ENCODE measurements at regions not wholly inside any gene's neighbourhood (a gene's known extent, or its start where the extent isn't known, plus 50 kb on each side); places are given as distances from the start of the nearest gene placed in this dataset.

DNA sequence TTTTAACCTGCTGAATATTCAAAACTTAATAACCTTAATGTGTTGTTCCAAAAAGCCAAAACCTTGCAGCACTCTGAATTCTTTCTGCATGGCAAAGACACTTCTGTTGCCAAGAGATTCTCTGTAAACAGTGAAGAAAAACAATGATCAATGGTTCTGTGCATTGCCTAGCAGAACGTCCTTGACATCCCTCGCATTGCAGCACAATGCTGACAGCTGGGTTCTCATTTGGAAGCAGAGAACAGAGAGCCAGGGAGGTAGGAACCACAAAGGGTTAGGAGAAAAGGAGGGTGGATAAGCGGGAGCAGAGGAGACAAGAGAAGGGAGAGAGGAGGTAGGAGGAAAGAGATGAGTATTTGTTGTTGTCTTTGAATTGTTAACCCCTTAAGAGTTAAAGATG is 501.1 kb downstream of the NAV3 start:
- no peak overlapping the region for H2AFZ ChIP-seq (ENCODE audit: low read depth)
- H3K9me2 ChIP-seq, result no peaks in the 10 kb centered on the region
- no peak overlapping the region for H3K4me3 ChIP-seq (ENCODE audit: low read depth in 2 of 2, low read length in 1 of 2)
- H3K9me3 ChIP-seq, result no peaks in the 10 kb centered on the region
- no peaks in the 10 kb centered on the region for H3K79me2 ChIP-seq (ENCODE audit: insufficient read depth)
- no peaks in the 10 kb centered on the region for H4K20me1 ChIP-seq (ENCODE audit: insufficient read depth)
- no peak overlapping the region for H3K27ac ChIP-seq (ENCODE audit: low read depth in 2 of 2, low read length in 1 of 2)
- no peaks in the 10 kb centered on the region for H3K36me3 ChIP-seq (replicated peaks in 1 of 2; ENCODE audit: control insufficient read depth in 1 of 2, insufficient read depth in 2 of 2, low read length in 1 of 2)
- no peaks in the 10 kb centered on the region for H3K4me1 ChIP-seq (ENCODE audit: control insufficient read depth in 1 of 2, insufficient read depth in 2 of 2, low read depth in 1 of 2, low read length in 1 of 2)
- ChIA-PET CTCF (no interaction called here), POLR2A (no interaction called here)
- no peak for DNase-seq
- H3K4me2 ChIP-seq, result no peak overlapping the region
- no peak for TF ChIP-seq RFX5 (IDR thresholded peaks at IDR 0.05; ENCODE audit: low read length)
- no peak for TF ChIP-seq MXI1 (IDR thresholded peaks at IDR 0.05; ENCODE audit: low read depth, low read length)
- TF ChIP-seq TEAD4 (IDR thresholded peaks at IDR 0.05; ENCODE audit: borderline replicate concordance, insufficient read depth), result no peak
- TF ChIP-seq FOSL2 (IDR thresholded peaks at IDR 0.05; ENCODE audit: borderline replicate concordance, low read depth), result no peak
- no peak for TF ChIP-seq RAD21 (IDR thresholded peaks at IDR 0.05; ENCODE audit: low read length)
- TF ChIP-seq YY1 (IDR thresholded peaks at IDR 0.05; ENCODE audit: low read depth), result no peak
- WGBS (ENCODE audit: low lambda C conversion rate), result 79% methylated on average over 3 of the region's 3 CpGs
- no peaks in the 10 kb centered on the region for H3F3A ChIP-seq (replicated peaks; ENCODE audit: insufficient read depth)
- no peak overlapping the region for H3K9ac ChIP-seq
- H3K27me3 ChIP-seq (ENCODE audit: insufficient read depth), result no peaks in the 10 kb centered on the region

DNA sequence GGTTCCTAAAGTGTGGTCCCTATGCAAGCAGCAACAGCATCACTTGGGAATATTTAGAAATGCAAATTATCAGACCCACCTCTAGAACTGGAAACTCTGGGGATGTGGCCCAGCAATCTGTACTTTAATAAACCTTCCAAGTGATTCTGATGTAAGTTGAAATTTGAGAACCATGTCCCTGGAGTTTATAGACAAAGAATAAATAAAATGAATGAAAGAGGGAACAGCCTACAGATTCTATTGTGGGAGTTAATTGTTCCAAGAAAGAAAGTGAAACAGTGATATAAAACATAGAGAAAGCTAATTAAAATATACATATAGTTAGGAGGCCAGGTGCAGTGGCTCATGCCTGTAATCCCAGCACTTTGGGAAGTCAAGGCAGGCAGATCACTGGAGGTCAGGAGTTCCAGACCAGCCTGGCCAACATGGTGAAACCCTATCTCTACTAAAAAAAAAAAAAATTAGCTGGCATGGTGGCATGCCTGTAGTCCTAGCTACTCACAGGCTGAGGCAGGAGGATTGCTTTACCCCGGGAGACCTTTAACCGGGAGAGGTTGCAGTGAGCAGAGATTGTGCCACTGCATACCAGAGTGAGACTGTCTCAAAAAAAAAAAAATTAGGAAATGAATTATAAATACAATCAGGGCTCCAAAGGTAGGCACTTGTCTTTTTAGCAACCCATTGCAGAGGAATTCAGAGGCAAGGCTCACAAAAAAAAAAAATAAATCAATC is 507.5 kb downstream of the NAV3 start:
- Histone ChIP-seq H3K36me3 (replicated peaks in 1 of 2; ENCODE audit: control insufficient read depth in 1 of 2, insufficient read depth in 2 of 2, low read length in 1 of 2) (no peaks in the 10 kb centered on the region), H3K9ac (no peak overlapping the region), H4K20me1 (ENCODE audit: insufficient read depth) (no peaks in the 10 kb centered on the region), H3K9me3 (no peaks in the 10 kb centered on the region), H3K4me3 (ENCODE audit: low read depth in 2 of 2, low read length in 1 of 2) (no peak overlapping the region), H3K27me3 (ENCODE audit: insufficient read depth) (no peaks in the 10 kb centered on the region), H3K27ac (ENCODE audit: low read depth in 2 of 2, low read length in 1 of 2) (no peak overlapping the region), H2AFZ (ENCODE audit: low read depth) (no peak overlapping the region), H3K4me2 (no peak overlapping the region), H3K79me2 (ENCODE audit: insufficient read depth) (no peaks in the 10 kb centered on the region), H3K4me1 (ENCODE audit: control insufficient read depth in 1 of 2, insufficient read depth in 2 of 2, low read depth in 1 of 2, low read length in 1 of 2) (no peaks in the 10 kb centered on the region), H3K9me2 (no peaks in the 10 kb centered on the region), H3F3A (replicated peaks; ENCODE audit: insufficient read depth) (no peaks in the 10 kb centered on the region)
- no peak for DNase-seq
- 31% methylated on average over 2 of the region's 2 CpGs for WGBS (ENCODE audit: low lambda C conversion rate)
- POLR2A ChIA-PET, result no interaction called here
- CTCF ChIA-PET, result interaction anchor here (0.7 kb wide), 1 partner anchor 133 kb away, joined by 3 read pairs; no protein-coding TSS in a partner anchor
- no peak for TF ChIP-seq MEF2A (IDR thresholded peaks at IDR 0.05; ENCODE audit: borderline replicate concordance, low read depth)
- TF ChIP-seq NFIC (IDR thresholded peaks at IDR 0.05; ENCODE audit: borderline replicate concordance), result no peak
- TF ChIP-seq TAF1 (IDR thresholded peaks at IDR 0.05; ENCODE audit: borderline replicate concordance, low read depth, low read length), result no peak
- TF ChIP-seq, protein P1, sequence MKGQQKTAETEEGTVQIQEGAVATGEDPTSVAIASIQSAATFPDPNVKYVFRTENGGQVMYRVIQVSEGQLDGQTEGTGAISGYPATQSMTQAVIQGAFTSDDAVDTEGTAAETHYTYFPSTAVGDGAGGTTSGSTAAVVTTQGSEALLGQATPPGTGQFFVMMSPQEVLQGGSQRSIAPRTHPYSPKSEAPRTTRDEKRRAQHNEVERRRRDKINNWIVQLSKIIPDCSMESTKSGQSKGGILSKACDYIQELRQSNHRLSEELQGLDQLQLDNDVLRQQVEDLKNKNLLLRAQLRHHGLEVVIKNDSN (IDR thresholded peaks at IDR 0.05; ENCODE audit: borderline replicate concordance, low read depth), result no peak
- TF ChIP-seq RXRA (IDR thresholded peaks at IDR 0.05; ENCODE audit: borderline replicate concordance, low read depth), result no peak
- no peak for TF ChIP-seq CHD2 (IDR thresholded peaks at IDR 0.05; ENCODE audit: low read length, partially characterized antibody)
- TF ChIP-seq TEAD4 (IDR thresholded peaks at IDR 0.05; ENCODE audit: borderline replicate concordance, insufficient read depth), result no peak

DNA sequence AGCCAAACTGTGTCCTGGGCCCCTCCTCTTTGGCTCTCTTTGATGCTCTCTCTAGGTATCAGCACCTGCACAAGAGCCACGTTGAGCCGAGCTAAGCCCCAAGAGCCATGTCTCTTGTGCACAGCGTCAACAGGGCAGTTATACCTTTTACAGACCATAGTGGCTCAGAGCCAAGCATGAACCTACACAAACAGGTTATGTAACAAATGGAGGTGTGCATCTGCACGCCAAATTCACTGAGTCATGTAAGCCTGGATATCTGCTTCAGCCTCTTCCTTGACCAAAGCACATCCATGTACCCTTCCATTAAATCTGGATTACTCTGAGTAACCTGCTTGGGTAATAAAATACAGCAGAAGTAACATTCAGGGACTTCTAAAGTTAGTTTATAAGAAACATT is 509.7 kb downstream of the NAV3 start:
- POLR2A ChIA-PET, result no interaction called here
- no peak for TF ChIP-seq NRF1 (IDR thresholded peaks at IDR 0.05; ENCODE audit: low read depth, low read length)
- no peak for TF ChIP-seq ELF1 (IDR thresholded peaks at IDR 0.05)
- TF ChIP-seq GATA2 (CRISPR knock-in tag; IDR thresholded peaks at IDR 0.05), result no peak
- TF ChIP-seq, protein P2, sequence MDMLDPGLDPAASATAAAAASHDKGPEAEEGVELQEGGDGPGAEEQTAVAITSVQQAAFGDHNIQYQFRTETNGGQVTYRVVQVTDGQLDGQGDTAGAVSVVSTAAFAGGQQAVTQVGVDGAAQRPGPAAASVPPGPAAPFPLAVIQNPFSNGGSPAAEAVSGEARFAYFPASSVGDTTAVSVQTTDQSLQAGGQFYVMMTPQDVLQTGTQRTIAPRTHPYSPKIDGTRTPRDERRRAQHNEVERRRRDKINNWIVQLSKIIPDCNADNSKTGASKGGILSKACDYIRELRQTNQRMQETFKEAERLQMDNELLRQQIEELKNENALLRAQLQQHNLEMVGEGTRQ (IDR thresholded peaks at IDR 0.05; ENCODE audit: borderline replicate concordance, low read depth, low read length), result no peak
- no peak for TF ChIP-seq RFX5 (IDR thresholded peaks at IDR 0.05; ENCODE audit: low read length)
- TF ChIP-seq, protein P3, sequence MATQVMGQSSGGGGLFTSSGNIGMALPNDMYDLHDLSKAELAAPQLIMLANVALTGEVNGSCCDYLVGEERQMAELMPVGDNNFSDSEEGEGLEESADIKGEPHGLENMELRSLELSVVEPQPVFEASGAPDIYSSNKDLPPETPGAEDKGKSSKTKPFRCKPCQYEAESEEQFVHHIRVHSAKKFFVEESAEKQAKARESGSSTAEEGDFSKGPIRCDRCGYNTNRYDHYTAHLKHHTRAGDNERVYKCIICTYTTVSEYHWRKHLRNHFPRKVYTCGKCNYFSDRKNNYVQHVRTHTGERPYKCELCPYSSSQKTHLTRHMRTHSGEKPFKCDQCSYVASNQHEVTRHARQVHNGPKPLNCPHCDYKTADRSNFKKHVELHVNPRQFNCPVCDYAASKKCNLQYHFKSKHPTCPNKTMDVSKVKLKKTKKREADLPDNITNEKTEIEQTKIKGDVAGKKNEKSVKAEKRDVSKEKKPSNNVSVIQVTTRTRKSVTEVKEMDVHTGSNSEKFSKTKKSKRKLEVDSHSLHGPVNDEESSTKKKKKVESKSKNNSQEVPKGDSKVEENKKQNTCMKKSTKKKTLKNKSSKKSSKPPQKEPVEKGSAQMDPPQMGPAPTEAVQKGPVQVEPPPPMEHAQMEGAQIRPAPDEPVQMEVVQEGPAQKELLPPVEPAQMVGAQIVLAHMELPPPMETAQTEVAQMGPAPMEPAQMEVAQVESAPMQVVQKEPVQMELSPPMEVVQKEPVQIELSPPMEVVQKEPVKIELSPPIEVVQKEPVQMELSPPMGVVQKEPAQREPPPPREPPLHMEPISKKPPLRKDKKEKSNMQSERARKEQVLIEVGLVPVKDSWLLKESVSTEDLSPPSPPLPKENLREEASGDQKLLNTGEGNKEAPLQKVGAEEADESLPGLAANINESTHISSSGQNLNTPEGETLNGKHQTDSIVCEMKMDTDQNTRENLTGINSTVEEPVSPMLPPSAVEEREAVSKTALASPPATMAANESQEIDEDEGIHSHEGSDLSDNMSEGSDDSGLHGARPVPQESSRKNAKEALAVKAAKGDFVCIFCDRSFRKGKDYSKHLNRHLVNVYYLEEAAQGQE (IDR thresholded peaks at IDR 0.05; ENCODE audit: low read depth, low read length), result no peak
- TF ChIP-seq NFIC (IDR thresholded peaks at IDR 0.05; ENCODE audit: borderline replicate concordance), result no peak

More for the DNA sequence above, 509.7 kb downstream of the NAV3 start:
- Histone ChIP-seq H4K20me1 (ENCODE audit: insufficient read depth) (no peaks in the 10 kb centered on the region), H3K4me1 (ENCODE audit: control insufficient read depth in 1 of 2, insufficient read depth in 2 of 2, low read depth in 1 of 2, low read length in 1 of 2) (no peaks in the 10 kb centered on the region), H3K79me2 (ENCODE audit: insufficient read depth) (no peaks in the 10 kb centered on the region), H3K9me2 (no peaks in the 10 kb centered on the region), H3K4me2 (no peak overlapping the region), H2AFZ (ENCODE audit: low read depth) (no peak overlapping the region), H3K27ac (ENCODE audit: low read depth in 2 of 2, low read length in 1 of 2) (no peak overlapping the region), H3K9me3 (no peaks in the 10 kb centered on the region), H3K4me3 (ENCODE audit: low read depth in 2 of 2, low read length in 1 of 2) (no peak overlapping the region), H3F3A (replicated peaks; ENCODE audit: insufficient read depth) (no peaks in the 10 kb centered on the region), H3K36me3 (replicated peaks in 1 of 2; ENCODE audit: control insufficient read depth in 1 of 2, insufficient read depth in 2 of 2, low read length in 1 of 2) (no peaks in the 10 kb centered on the region), H3K9ac (no peak overlapping the region), H3K27me3 (ENCODE audit: insufficient read depth) (no peaks in the 10 kb centered on the region)
- WGBS (ENCODE audit: low lambda C conversion rate), result 73% methylated on average over 4 of the region's 4 CpGs
- CTCF ChIA-PET, result no interaction called here
- DNase-seq, result no peak
